ENCODE measurements at regions not wholly inside any gene's neighbourhood (a gene's known extent, or its start where the extent isn't known, plus 50 kb on each side); places are given as distances from the start of the nearest gene placed in this dataset.
A peak's percentile ranks its signal among the peaks of the same experiment; 100 is the strongest.

- H3K36me3 ChIP-seq (ENCODE audit: insufficient read depth, low read length), result no peaks in the 10 kb centered on the region
- no peak overlapping the region for H3K4me3 Mint-ChIP-seq (ENCODE audit: unreplicated experiment)
- no peak for DNase-seq (ENCODE audit: low read depth)
- H3K27ac ChIP-seq (ENCODE audit: low read depth, low read length), result no peak overlapping the region
- H3K36me3 Mint-ChIP-seq (ENCODE audit: low read depth, unreplicated experiment), result no peaks in the 10 kb centered on the region
- H3K27me3 ChIP-seq (ENCODE audit: insufficient read depth, low read length), result no peaks in the 10 kb centered on the region
- H3K4me1 Mint-ChIP-seq (ENCODE audit: low read depth, unreplicated experiment), result peaks cover 5% of the 10 kb centered on the region
- H3K9ac ChIP-seq (ENCODE audit: low read length), result no peak overlapping the region
- no peak overlapping the region for H2AFZ ChIP-seq (ENCODE audit: low read depth, low read length)
- no peak for FAIRE-seq
- no peak overlapping the region for H3K4me3 ChIP-seq (ENCODE audit: insufficient read depth, low read depth, low read length)
- H4K20me1 ChIP-seq (ENCODE audit: insufficient read depth, low read length), result no peaks in the 10 kb centered on the region
- no peak for TF ChIP-seq EZH2 (IDR thresholded peaks at IDR 0.05; ENCODE audit: insufficient read depth, low read length)
- TF ChIP-seq CTCF (IDR thresholded peaks at IDR 0.05; ENCODE audit: insufficient read depth, low read depth, low read length), result no peak
- no peaks in the 10 kb centered on the region for H3K27me3 Mint-ChIP-seq (ENCODE audit: low read depth, unreplicated experiment)
- no peaks in the 10 kb centered on the region for H3K79me2 ChIP-seq (ENCODE audit: insufficient read depth, low read length)
- H3K9me3 ChIP-seq (ENCODE audit: insufficient read depth, low read depth, low read length), result no peaks in the 10 kb centered on the region
- no peaks in the 10 kb centered on the region for H3K9me3 Mint-ChIP-seq (ENCODE audit: unreplicated experiment)
- no peaks in the 10 kb centered on the region for H3K4me1 ChIP-seq (ENCODE audit: insufficient read depth, low read length)
- no peak overlapping the region for H3K27ac Mint-ChIP-seq (ENCODE audit: unreplicated experiment)
- no peak overlapping the region for H3K4me2 ChIP-seq (ENCODE audit: low read length)
These were observed 230.4 kb upstream of the BMPER start for GRCh38 chr7:33674804-33675411.

- FAIRE-seq (peak; percentile 32), DNase-seq (ENCODE audit: low read depth) (no peak)
- H3K27ac ChIP-seq (ENCODE audit: low read depth, low read length), result no peak overlapping the region
- no peaks in the 10 kb centered on the region for H3K36me3 Mint-ChIP-seq (ENCODE audit: low read depth, unreplicated experiment)
- H2AFZ ChIP-seq (ENCODE audit: low read depth, low read length), result no peak overlapping the region
- no peaks in the 10 kb centered on the region for H3K27me3 ChIP-seq (ENCODE audit: insufficient read depth, low read length)
- no peaks in the 10 kb centered on the region for H3K79me2 ChIP-seq (ENCODE audit: insufficient read depth, low read length)
- H4K20me1 ChIP-seq (ENCODE audit: insufficient read depth, low read length), result no peaks in the 10 kb centered on the region
- H3K4me1 Mint-ChIP-seq (ENCODE audit: low read depth, unreplicated experiment), result peaks cover 5% of the 10 kb centered on the region
- H3K9me3 ChIP-seq (ENCODE audit: insufficient read depth, low read depth, low read length), result no peaks in the 10 kb centered on the region
- no peaks in the 10 kb centered on the region for H3K27me3 Mint-ChIP-seq (ENCODE audit: low read depth, unreplicated experiment)
- H3K36me3 ChIP-seq (ENCODE audit: insufficient read depth, low read length), result no peaks in the 10 kb centered on the region
- TF ChIP-seq CTCF (IDR thresholded peaks at IDR 0.05; ENCODE audit: insufficient read depth, low read depth, low read length) (no peak), EZH2 (IDR thresholded peaks at IDR 0.05; ENCODE audit: insufficient read depth, low read length) (no peak)
- H3K4me3 ChIP-seq (ENCODE audit: insufficient read depth, low read depth, low read length), result no peak overlapping the region
- no peak overlapping the region for H3K9ac ChIP-seq (ENCODE audit: low read length)
- H3K9me3 Mint-ChIP-seq (ENCODE audit: unreplicated experiment), result no peaks in the 10 kb centered on the region
- H3K4me1 ChIP-seq (ENCODE audit: insufficient read depth, low read length), result no peaks in the 10 kb centered on the region
- no peak overlapping the region for H3K4me2 ChIP-seq (ENCODE audit: low read length)
- H3K27ac Mint-ChIP-seq (ENCODE audit: unreplicated experiment), result no peak overlapping the region
- H3K4me3 Mint-ChIP-seq (ENCODE audit: unreplicated experiment), result no peak overlapping the region
These were observed 227.8 kb upstream of the BMPER start for GRCh38 chr7:33677556-33677955.

GRCh38 chr7:33678569-33679335 lies 226.6 kb upstream of the BMPER start:
- H3K36me3 Mint-ChIP-seq (ENCODE audit: low read depth, unreplicated experiment), result no peaks in the 10 kb centered on the region
- Histone ChIP-seq H3K79me2 (ENCODE audit: insufficient read depth, low read length) (no peaks in the 10 kb centered on the region), H3K27ac (ENCODE audit: low read depth, low read length) (no peak overlapping the region), H3K9me3 (ENCODE audit: insufficient read depth, low read depth, low read length) (no peaks in the 10 kb centered on the region), H2AFZ (ENCODE audit: low read depth, low read length) (no peak overlapping the region), H3K4me1 (ENCODE audit: insufficient read depth, low read length) (no peaks in the 10 kb centered on the region), H3K36me3 (ENCODE audit: insufficient read depth, low read length) (no peaks in the 10 kb centered on the region), H4K20me1 (ENCODE audit: insufficient read depth, low read length) (no peaks in the 10 kb centered on the region), H3K9ac (ENCODE audit: low read length) (no peak overlapping the region), H3K4me2 (ENCODE audit: low read length) (no peak overlapping the region), H3K4me3 (ENCODE audit: insufficient read depth, low read depth, low read length) (no peak overlapping the region), H3K27me3 (ENCODE audit: insufficient read depth, low read length) (no peaks in the 10 kb centered on the region)
- H3K4me3 Mint-ChIP-seq (ENCODE audit: unreplicated experiment), result no peak overlapping the region
- H3K4me1 Mint-ChIP-seq (ENCODE audit: low read depth, unreplicated experiment), result peaks cover 5% of the 10 kb centered on the region
- no peaks in the 10 kb centered on the region for H3K27me3 Mint-ChIP-seq (ENCODE audit: low read depth, unreplicated experiment)
- H3K9me3 Mint-ChIP-seq (ENCODE audit: unreplicated experiment), result no peaks in the 10 kb centered on the region
- DNase-seq (ENCODE audit: low read depth) (no peak), FAIRE-seq (no peak)
- TF ChIP-seq CTCF (IDR thresholded peaks at IDR 0.05; ENCODE audit: insufficient read depth, low read depth, low read length), result no peak
- TF ChIP-seq EZH2 (IDR thresholded peaks at IDR 0.05; ENCODE audit: insufficient read depth, low read length), result no peak
- no peak overlapping the region for H3K27ac Mint-ChIP-seq (ENCODE audit: unreplicated experiment)
